GM18498 (cell line): ENCODE measurements at regions not wholly inside any gene's neighbourhood (a gene's known extent, or its start where the extent isn't known, plus 50 kb on each side); places are given as distances from the start of the nearest gene placed in this dataset.
"Not testable (repeated sequence)": the region's sequence is repeated elsewhere in the genome, so short reads cannot be mapped to it uniquely, and the experiment has no call there.

Experiments
- ATAC-seq: cut with Tn5 transposase; IDR thresholded peaks from one replicate; pipeline ENCODE4 v1.9.1; 2021; ENCODE audit warnings: mild to moderate bottlenecking, moderate library complexity; ENCODE audit not compliant: unreplicated experiment

DNA sequence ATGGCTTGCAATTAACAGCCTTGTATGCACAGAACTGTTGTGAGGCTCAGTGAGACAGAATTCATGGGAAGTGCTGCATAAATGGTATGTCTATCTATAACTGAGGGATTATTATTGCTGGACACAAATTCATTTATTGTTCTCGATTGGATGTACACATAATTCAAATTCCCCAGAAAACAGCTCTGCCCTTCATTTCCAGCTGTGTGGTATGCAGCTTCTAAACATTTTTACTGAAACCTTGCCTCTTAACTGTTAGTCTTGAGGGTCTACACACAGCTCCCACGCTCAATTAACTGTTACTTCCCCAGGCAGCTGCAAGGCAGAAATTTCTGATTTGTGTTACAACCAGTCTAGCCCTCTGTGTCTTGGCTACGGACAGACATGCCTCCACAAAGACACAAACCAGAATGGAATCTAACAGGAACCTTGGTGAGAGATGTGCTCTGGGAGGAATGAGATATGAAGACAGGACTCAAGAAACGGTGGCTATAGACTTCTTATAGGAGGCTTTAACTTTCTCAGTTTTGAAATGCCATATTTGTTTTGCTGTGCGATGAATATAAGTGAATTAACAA is 139.7 kb upstream of the TBL1XR1 start:
- no peak for ATAC-seq

DNA sequence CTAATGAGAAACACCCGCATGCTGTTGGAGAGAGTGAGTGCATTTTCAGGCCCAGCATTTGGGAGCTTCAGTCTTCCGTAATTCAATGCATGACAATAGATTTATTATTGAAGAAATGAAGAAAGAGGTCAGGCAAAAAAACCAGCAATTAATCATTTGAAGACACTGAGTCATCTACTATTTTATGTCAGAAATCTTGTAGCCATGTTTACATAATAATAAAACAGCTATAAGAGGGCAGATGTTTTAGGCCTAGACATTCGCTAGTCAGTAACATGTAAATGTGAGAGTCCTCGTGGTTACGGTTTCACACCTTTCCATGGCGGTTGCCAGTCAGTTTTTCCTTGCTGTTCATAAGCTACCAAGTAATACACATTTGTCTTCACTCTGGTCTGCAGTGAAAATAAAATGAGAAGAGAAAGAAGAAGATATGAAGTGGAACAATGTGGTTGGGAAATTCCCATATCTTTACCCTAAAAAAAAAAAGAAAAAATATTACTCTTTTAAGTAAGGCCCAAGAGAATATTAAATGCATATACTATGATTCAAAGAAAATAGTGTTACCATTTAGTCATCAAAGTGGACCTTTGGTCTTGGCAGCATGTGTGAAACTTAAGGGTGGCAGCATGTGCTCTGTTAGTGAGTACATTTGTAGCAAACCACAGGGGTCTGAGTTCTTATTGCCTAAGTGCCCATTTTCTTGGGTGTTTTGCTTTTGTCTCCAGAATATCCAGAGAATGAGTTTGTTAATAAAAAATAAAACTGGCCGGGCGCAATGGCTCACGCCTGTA is 140.5 kb upstream of the TBL1XR1 start:
- peak; percentile 86 for ATAC-seq

DNA sequence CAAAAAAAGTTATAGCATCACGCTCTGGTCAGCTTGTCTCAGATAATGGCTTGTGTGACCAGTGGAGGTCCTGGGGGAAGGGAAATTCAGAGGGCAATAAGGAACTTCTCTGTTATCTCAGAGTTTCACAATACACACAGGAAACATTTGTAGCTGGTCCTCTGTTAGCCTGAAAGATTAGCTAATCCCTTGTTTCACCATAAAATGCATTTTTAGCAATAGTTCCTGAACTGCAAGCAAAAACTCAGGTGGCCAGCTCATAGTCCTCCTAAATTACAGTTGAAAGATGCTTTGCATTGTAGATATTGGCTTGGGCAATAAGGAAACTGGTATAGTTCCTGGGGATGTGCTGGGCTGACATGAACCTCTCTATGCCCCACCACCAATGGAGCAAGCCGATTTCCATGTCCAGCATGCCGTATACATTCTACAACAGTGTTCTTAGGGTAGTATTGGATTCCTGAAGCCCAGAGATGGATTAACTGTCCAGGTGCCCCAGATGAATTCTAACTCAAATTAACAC is 141.5 kb upstream of the TBL1XR1 start:
- peak; percentile 38 for ATAC-seq

DNA sequence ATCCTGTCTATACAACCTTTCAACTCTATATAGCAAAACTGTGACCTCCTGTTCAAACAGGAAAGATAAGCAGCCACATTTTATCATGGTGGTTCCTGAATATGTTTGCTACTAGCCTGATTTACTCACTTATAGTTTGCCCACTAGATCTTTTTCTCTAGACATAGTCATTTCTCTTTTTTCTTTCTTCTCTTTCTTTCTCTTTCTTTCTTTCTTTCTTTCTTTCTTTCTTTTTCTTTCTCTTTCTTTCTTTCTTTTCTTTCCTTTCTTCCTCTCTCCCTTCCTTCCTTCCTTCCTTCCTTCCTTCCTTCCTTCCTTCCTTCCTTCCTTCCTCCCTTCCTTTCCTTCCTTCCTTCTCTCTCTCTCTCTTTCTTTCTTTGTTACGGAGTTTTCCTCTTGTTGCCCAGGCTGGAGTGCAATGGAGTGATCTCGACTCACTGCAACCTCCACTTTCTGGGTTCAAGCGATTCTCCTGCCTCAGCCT is 142.0 kb upstream of the TBL1XR1 start:
- peak; percentile 4 for ATAC-seq

DNA sequence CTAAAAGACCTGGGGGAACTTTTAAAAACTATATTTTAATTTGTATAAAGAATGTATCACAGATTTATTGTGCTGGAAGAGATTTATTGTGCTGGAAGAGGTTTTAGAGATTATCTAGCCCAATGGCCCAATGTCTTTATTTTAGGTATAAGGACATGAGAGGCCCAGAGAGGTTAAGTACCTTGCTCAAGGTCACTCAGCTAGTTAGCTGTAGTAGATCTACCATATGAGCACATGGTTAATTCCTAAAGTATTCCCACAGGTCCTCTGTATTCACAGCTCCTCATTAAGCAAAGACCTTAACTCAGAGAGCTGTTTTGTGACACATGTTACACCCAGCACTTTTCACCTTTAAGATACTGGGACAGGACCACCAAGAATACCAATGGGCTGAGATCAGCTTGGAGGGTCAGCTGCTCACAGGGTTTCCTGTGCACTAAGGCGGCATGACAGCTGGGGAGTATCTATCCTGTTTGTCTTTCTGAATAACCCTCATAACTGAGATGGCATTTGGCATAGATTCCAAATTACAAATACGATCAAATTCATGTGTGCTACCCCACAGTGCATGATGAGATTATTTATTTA is 143.1 kb upstream of the TBL1XR1 start:
- no peak for ATAC-seq

DNA sequence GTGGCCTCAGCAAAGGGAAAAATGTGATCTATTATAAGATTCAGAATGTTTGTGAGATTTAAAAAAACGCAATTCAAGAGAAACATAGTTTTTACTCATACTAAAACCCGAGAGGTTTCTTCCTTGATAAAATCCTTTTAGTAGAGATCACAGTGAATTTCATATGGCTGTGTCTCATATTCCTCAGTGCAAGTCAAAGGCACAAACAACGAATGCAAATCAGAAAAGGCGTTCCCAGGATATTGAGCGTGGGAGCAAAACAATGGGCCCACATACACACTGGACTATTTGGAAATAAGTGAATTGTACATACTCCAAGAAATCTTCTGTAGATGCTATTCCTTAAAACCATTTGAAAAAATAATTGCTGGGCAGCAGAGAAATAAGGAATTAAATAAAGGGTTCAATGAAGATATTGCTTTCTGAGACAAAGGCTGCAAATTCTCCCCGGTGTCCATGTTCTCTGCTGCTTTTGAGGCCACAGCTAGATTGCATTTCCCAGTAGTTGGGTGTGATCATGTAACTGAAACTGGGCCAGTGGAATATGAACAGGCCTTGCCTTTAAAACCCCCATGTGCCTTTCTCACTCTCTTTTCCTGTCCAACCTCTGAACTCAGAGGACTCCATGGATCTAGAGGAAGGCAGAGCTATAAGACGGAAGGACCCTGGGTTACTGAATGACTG is 144.6 kb upstream of the TBL1XR1 start:
- no peak for ATAC-seq

DNA sequence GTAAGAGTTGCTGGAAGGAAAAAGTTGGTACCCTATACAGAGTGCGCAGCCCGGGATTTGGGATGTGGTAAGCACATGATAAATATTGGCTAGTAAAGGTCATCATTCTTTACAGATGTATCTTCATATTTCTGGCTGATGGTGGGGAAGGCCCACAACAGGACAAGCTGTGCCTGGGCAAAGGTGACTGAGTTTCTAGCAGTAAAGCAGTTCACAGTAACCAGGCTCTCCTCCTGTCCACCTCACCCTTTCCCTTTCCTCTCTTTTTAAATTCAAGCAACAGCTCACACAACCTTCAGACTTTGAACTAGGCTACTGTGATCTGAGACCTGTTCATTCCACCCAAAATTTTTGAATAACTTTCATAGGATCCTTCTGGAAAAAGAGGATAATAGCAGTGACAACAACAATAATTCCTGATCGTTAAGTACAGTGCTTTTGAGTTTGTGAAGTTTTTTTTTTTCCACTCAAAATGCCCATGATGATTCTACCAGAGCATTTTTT is 145.9 kb upstream of the TBL1XR1 start:
- ATAC-seq: no peak

DNA sequence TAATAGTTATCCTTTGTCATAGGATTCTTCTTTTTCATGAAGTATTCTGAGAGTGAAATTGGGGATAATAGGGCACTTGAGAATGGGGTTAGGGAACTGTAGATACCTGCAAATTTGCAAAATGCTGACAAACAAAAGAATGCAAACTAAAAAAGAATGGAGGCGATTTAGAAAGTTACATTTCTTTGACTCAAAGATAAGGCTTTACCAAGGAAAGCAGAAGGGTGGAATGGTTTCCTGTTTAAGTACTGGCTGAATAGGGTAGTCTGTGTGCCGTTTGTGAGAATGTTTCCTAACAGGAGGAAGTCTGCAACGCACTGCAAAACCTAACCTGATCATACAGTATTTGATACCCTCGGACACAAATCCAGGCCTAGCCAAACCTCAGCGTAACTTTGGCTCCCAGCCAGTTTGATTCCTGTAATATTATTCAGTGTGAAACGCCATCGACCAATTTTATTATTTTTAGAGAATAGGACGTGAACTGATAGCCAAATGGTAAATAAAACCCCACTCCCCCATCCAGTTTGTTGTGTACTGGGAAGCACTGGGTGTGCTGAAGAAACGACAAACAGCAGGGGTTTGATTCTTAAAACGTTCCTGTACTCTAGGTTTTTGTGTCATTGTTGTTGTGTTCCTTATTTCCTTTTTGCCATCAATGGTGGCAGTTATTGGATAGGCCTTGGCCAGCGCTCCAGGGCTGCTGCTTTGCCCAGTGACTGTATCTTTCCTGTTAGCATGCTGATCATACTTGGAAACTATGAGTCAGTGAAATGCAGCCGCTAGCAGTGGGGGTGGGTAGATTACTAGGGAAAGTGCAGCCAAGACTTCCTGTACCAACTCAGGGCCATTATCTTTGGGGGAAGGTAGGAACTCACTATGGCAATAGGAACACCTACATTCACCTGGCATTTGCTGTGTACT is 148.0 kb upstream of the TBL1XR1 start:
- ATAC-seq: peak; percentile 82

DNA sequence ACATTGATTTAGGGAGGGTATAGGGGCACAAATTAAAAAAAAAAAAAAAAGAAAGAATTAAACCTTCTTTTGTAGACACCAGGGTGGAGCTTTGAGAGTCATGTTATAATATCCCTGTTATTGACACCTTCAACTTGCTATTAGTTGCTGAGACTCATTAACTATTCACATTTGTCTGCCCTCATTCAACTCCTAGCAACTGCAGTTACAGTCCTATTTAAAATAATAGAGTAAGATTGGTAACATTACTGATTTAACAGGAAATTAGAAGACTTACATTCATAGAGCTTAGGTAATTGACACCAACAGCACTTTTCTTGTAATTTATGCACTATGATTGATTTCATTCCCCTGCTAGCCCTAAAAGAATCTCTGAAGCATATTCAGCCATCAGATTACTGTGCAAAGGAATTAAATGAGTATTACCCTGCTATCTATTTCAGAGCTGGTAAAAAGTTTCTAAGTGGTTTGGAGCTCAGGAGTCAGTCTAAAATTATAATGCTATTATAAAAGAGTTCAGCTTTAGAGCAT is 148.8 kb upstream of the TBL1XR1 start:
- ATAC-seq: peak; percentile 14

DNA sequence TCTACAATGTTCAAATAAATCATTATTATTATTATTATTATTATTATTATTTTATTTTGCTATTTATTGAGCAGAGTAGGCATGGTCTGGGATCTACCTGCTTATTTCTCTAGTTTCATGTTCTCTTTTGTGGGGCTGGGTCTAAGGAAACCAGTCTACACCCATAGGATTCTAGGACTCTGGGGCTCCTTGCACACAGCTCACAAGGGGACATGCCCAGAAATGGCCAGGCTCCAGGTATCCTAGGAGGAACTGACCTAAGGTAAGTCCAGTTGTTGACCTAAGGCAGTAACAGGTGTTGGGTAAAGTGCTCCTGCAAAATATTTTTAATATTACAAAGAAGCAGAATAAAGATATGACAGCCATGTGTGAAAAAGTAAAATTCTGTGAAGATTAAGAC is 149.6 kb upstream of the TBL1XR1 start:
- no peak for ATAC-seq

DNA sequence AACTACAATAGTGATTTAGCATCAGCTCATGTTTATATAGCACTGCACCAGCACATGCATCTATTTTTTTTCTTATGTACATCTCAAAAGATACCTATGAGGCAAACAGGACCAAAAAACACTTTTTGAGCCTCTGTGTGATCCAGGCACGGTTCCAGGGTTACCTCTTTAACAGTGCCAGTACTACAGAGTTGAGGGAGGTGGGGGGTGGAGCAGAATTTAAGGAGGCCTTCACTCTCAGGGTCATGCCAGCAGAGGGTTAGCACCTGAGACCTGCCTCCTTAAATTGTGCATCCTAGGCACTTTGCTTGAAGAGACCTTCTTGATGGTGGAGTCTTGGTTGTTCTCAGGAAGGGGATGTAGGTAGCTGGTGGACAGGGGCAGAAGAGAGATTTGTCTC is 150.3 kb upstream of the TBL1XR1 start:
- no peak for ATAC-seq

DNA sequence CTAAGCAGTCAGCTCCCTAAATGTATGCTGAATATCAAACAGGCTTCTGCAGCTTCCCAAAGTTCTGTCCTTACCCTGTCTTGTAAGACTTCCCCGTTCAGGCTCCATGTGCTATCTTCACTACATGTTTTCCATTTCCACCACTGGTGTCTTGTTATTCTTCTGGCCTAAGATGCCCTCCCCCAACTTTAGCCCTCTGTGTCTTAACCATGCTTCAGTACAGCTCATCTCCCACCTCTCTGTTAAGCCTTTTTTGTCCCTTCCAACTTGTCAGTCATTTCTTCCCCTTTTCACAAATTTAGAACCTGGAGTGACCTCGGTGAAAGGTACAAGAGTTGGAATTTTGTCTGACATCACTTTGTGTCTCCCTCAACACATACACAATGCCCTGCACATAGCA is 151.7 kb upstream of the TBL1XR1 start:
- no peak for ATAC-seq

DNA sequence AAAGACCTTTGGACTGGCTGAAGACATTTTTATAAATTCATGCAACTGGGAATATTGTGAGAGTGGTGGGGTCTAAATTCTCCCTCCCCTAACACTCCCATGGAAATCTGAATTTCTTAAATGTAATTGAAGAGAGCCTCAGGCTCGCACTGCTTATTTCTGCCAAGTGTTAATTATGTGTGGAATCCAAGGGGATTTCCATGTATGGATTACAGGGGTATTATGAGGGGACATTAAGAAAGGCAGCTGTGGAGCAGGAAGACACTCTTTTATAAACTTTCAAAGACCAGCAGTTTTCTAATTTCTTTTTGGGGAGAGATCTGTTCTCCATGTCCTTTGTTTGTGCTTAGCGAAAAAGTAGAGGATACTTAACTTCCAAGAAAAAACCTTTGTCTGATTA is 152.1 kb upstream of the TBL1XR1 start:
- no peak for ATAC-seq

DNA sequence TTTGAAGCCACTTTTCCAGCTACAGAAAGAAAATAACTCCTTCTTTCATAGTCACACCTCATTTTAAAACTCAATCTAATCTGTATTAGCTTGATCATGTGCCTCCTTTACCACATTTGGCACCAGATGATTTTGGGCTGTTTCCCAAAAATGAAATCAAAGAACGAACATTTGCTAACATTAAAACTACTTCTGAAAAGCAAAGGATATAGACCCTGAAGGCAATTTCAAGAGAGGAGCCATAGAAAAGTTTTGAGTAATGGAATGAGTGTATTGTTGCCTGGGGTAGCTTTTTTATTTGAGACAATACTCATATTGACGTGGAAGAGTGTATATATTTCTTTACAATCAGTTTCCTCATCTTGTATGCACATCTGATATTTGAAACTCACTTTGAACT is 152.8 kb upstream of the TBL1XR1 start:
- no peak for ATAC-seq

DNA sequence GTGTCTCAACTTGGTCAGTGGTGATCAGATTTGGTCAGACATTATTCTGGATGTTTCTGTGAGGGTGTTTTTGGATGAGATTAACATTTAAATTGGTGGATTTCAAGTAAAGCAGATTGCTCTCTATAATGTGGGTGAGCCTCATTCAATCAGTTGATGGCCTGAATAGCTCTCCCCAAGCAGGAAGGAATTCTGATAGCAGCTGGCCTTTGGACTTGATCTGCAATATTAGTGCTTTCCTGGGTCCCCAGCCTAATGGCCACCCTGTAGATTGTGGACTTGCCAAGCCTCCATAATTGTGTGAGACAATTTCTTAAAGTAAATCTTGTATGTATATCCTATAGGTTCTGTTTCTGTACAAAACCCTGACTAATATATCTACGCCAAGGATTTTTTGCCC is 153.9 kb upstream of the TBL1XR1 start:
- no peak for ATAC-seq

DNA sequence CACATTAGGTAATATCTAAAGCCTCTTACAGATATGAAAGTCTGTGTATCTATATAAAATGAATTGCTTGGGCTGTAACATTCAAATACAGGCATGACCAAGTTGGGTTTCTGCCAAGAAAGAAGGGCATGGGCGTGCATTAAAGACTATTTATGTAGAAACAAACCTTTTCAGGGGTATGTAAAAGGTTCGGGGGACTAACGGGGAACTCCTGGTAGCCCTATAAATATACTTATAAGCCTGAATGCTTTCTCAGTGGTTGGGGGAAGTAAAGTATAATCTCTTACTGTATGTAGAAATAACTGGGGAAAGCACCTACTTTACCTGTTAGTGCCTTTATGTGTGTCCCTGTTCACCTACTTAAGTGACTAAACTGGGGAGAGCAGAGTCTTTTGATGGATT is 154.5 kb upstream of the TBL1XR1 start:
- peak; percentile 96 for ATAC-seq

DNA sequence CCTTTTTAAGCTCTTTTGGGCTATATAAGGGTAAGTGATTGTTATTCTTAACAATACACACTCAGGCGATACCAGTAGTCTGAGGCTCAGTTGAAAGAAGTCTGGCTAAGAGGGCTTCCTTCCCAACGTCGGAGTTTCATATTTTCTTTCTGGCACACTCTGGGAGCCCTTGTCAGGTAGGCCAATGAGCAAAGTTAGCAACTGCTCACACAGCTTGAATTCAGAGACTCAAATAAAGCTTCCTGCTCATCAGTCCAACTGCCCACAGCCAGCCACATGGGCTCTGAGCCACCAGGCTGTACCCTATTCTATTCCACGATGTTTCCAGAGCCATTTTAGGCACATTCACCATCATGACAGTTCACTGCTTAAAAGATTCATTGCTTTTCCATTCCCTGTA is 155.1 kb upstream of the TBL1XR1 start:
- ATAC-seq: no peak

DNA sequence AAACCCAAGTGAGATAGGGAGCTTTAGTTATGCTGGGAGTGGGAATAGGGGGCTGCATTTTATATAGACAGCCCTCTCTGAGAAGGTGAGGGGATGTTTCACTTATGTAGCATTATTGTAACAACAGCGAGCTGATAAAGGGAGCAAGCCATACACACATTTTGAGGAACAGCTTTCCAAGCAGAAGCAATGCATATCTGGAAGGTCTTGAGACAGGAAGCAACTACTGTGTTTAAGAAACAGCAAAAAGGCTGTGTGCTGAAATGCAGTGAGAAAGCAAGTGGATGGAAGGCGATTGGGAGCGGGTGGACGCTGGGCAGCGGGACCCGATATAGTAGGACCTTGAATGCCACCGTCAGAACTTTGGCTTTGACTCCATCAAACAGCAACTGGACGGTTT is 155.9 kb upstream of the TBL1XR1 start:
- no peak for ATAC-seq

DNA sequence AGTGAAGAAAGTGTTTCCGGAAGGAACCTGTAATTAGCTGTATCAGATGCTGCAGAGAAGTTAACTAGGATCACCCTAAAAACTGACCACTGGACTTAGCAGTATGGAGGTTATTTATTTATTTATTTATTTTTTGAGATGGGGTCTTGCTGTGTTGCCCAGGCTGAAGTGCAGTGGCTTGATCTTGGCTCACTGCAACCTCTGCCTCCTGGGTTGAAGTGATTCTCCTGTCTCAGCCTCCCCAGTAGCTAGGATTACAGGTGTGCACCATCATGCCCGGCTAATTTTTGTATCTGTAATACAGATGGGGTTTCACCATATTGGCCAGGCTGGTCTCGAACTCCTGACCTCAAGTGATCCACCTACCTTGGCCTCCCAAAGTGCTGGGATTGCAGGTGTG is 156.6 kb upstream of the TBL1XR1 start:
- ATAC-seq: not testable (repeated sequence)

DNA sequence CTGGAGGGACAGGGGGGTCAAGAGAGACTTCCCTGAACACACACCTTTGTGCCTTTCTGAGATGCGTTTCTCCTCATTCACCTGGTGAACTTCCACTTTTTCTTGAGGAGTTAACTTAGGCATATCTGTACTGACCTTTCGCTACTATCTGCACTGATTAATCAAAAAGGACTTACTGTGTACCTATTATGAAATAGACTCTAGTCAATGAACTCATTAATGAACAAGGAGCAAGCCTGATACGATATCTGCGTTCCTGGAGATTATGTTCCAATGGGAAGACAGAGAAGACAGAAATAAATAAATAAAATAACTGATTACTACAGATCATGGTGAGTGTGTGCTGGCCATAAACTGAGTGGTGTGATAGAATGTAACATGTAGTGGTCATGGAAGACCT is 157.2 kb upstream of the TBL1XR1 start:
- no peak for ATAC-seq
